HG03175 (cell line): ENCODE measurements at regions not wholly inside any gene's neighbourhood (a gene's known extent, or its start where the extent isn't known, plus 50 kb on each side); places are given as distances from the start of the nearest gene placed in this dataset.

ENCODE experiments used
- ATAC-seq: cut with Tn5 transposase; IDR thresholded peaks from one replicate; pipeline ENCODE4 v1.9.1; 2021; ENCODE audit warnings: mild to moderate bottlenecking, moderate library complexity; ENCODE audit not compliant: unreplicated experiment

DNA sequence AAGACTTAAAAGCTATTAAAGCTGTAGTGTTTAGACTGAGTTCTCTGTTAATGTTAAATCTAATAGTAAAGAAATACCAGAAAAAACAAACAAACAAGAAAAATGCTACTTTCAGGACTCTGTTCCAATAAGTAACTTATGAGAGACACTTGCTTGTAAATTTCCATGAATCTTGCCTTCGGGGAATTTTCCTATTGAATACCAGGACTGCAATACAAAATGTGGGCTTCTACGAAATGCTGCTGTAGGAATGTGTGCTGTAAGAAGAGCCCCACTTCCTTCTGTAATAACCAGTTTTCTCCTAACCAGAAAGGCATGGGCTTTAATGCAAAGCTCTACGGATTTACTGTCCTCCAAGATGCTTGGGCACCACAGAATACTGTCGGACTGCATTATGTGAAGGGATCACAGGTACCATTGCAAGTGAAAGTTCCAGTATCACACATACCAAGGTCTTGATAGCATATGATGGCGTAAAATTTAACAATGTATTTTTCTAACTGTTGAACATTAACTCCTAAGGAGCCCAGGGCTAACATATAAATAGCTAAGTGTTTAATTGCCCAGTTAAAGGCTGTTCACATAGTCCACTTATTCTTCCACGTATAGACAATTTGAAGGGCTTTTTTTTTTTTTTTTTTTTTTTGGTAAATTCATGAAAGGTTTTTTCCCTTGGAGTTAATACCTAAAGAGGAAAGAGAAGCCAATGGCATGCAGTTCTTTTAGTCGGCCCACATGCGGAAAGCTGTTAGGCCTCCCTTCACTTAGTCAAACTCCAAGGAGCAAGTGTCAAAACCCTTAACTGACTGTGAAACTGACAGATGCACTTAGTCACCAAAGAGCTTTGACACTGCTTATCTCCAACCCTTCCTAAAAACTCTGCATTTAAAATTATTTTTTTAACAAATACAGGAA, 564.0 kb upstream of the POU3F3 start:
- ATAC-seq: no peak

DNA sequence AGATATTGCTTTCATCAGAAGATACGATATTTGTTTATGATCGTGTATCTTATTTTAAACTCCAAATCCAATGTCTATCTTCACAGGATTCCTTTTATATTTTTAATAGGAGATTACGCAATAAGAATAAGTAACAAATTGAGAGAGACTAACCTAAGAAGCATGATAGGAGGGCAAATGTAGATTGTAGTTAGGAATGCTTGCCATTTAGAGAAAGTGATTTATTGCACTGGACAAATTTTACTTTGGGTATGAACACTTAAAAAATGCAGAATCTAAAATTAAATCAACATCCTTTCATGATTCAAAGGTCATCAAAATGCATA, 563.4 kb upstream of the POU3F3 start:
- no peak for ATAC-seq

DNA sequence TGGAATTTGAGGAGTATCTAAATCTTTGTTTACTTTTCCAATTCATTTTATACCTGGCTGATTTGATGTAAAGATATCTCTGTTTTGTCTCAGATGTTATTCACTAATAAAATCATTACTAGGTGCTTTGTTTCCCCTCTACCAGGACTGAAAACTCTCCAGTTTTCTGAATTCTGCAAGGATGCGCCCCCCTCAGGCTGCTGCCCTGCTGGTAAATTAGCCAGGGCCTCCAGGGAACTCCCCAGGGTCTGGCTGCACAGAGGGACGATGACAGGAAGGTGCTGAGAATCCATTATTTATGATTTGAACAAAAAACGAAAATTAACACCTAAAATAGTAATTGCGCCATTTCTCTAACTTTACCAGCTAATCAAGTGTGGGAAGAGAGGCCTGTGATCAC, 541.2 kb upstream of the POU3F3 start:
- no peak for ATAC-seq

DNA sequence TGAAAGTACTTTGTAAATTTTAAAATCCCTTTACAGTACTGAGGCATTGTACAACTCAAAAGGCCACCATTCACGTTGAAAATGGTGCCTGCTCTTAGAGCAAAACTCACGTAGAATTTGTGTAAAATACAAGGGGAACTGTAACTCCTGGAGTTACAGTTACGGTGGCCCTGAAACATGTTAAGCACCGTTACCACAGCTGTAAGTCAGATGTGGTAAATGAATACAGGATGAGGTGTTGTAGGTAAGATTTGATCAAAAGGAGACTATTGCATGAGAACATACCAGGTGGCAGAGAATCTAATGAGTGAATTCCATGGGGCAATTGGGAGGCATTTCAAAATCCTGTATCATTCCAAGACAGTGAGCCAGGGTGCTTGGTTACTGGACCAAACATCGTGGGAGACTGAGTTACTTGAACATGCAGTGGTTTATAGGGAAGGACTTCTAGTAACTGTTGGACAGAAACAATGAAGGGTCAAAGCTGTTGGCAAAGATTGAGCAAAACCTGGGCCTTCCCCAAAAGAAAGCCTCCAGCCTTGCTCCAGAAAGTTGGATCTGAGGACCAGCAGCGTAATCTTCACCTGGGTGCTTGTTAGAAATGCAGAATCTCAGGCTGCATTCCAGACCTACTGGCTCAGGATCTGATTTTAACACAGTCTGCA, 535.8 kb upstream of the POU3F3 start:
- ATAC-seq: no peak

DNA sequence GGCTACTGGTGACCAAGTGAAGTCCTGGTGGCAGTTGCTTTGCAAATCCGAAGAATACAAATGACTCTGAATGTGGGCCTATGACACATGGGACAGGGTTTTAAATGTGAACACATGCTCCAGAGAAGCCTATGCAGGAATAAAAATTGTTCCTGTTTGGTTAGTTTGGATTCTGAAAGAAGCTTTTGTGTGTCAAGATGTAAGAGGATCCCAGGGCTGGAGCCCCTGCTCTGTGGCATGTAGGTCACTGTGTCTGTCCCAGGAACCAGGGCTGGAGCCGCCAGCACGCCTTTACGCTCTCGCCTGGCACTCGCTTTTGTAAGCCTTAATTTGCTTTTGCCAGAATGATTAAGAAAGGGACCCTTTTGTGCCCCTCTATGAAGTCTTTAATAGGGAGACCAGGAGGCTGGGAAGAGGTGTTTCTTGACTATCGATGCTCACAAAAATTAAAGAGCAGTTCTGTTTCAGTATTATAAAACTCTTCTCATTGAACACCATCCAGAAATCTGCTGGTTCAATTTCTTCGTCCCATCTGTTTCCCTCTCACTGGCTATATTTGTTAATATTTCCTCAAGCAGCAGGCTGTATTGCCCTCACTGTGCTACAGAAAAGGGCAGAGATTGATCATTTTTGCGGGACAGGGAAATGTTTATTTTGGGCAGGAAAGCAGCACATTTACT, 532.7 kb upstream of the POU3F3 start:
- ATAC-seq: no peak

DNA sequence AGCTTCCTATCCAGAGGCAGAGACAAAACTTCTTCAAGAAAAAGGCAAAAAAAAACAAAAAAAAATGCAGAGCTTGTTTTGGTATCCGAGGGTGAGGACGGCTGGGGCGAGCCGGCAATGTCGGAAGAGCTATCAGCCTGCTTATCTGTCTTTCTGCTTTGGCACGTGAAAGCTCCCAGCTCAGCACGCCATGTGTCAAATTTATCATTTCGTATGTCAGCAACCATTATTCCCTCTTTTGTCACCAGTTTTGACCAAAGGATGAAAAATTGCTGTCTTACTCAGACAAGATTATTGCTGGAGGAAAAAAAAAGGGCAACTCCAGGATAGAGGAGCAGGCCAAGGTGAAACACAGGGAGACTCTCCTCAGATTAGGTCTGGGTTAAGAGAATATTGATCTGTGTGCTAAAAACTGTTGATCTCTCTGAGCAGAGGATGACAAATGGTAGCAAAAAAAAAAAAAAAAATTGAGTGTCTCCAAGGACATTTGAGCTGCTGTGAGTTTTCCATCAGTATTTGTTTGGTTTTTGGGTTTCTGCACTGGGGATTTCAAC, 532.0 kb upstream of the POU3F3 start:
- ATAC-seq: no peak

DNA sequence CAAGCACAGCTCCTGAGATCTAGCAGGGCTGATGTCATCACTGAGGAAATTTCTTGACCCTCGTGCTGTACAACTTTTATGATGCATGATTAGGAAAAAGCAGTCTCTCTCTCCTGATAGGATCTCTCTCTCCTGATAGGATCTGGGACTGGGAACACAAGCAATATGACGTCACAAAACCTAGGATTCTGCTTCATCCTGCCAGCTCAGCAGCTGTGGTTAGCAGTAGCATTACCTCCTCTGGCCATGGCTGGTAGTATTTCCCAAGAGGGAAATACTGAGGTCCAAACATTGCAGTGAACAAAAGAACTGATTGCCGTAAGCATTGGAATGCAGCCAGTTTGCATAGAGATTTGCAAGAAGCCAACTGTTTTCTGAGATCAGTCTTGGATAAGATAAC, 521.2 kb upstream of the POU3F3 start:
- ATAC-seq: no peak

DNA sequence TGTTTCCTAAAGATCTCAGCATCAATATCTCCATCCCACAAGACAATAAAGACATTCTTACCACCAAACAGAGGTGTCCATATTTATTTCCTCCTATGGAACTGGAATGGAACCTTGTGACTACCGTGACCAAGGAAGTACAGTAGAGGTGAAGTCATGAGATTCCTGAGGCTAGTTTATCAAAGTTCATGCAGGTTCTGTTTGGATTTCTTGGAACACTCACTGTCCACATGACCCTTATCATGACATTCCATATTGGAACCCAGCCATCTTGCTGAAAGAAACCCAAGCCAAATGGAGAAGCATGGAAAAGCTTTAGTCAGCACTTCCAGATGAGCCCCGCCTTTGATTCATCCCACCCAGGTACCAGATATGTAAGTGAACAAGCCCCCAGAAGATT, 516.0 kb upstream of the POU3F3 start:
- ATAC-seq: no peak

DNA sequence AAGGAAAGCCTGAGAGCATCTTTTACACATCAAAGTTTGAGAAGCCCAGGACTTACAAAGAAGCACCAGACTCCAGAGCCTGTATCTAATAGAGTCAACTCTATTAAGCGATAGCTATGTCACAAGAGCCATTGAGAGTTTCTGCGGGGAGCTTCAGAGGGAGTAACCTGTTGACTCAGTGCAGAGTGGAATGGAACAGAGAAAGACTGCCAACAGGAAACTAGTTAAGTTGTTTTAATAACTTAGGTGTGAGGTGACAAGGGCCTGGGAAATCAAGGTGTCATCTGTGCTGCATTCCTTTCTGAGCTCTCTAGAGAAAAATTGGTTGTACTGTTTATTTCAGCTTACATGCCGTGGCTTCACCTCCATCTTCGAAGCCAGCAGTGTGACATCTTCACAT, 513.8 kb upstream of the POU3F3 start:
- ATAC-seq: no peak

DNA sequence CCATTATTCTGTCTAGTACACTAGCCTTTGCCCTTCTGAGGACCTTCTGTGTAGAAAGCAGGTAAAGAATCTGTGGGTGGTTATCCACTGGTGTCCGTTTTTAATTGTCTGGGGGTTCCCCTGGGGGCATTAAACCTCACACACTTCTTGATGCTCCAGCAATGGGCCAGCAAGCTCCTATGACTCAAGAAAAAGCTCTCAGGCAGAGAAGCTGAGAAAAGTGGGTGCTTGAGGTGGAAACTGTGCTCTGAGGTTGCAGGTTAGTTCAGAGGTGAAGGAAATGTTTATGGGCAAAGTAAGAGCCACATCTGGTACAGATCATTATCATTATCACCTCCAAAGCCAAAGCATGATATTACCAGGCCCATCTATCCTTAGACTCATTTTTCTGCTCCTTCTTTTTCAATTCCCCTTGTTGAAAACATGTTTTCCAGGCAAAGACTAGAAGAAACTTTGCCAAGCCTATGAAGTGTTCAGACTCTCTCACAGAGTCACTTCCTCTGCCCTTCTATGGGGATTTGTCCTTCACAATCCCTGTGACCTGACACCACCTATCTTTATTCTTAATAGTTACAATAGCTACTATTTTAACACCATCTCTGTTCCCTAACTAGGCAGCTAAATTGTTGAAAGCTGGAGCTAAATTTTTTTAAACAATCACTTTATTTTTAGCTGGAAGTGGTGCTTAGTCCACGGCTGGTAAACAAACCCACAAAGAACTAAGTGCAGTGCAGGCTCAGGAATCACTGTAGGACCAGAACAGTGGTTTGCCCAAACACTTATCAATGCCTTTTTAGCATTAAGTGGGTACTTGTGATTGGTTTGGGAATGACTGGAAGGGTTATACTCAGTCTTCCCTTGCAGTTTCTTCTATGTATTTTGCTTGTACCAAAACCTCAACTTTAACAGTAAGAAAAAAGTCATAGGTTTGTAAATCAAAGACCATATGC, 512.8 kb upstream of the POU3F3 start:
- ATAC-seq: no peak

DNA sequence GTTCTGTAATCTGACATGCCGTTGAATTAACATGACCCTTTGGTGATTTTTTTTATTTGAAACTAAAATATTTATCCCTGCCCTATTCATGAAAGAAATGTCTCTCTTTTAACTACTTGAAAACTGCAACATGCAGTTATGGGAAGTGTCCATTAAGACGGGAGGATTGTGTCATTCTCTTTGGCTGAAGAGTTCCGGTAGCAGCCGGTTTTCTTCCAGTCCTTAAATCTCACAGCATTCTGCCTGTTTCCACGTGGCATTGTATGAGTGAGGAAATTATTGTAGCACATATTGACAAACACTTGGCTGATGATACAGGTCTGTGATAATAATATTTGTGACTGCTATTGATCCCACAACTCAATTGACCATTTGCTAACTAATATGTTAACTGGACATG, 509.6 kb upstream of the POU3F3 start:
- ATAC-seq: no peak

DNA sequence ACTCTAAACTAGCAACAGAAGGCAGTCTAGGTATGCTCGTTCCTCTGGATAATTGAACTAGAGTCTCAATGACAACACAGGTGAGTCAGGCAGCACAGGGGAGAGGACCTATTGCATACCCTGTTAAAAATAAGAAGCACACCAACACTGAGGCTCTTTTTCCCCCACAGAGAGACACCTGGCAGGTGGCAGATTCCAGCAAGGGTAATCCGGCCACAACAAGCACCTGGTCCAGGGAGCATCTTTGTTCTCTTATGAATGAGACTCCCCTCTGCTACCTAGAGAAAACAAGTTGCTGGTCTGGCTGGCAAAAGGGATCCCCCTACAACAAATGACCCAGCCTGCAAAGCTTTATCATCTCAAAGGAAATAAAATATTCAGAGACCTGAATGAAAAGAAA, 508.9 kb upstream of the POU3F3 start:
- ATAC-seq: no peak

DNA sequence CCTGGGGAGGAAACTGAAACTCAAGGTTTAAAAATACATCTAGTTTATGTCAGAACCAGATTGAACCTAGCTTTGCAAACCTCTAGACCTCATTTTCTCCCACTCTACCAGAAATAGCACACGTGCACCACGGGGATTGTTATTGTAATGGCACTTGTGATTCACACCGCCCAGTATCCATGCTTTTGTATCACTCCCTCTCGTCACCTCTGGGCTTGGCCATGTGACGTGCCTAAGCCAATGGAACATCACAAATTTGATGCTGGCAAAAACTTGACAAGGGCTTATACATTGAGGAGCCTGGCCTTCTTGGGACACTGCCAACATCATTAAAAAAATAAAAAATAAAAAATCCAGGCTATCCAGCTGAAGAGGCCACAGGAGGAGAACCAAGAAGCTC, 495.8 kb upstream of the POU3F3 start:
- ATAC-seq: no peak

DNA sequence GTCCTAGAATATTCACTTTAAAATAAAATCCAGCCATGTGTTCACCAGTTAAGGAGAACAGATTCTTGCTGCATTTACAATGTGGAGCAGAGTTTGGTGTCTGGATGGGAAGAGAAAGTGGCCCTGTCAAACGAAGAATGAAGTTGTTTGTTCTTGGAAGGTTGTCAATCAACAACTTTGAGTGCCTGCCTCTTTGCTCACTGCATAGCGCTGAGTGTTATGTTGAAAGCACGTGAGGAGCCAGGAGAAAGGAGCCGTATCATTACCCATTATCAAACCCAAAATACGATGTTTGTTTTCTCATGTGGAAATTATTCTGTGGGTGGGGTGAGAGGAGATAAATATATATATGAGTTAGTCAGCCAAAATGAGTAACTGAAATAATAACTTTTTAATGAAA, 492.5 kb upstream of the POU3F3 start:
- no peak for ATAC-seq

DNA sequence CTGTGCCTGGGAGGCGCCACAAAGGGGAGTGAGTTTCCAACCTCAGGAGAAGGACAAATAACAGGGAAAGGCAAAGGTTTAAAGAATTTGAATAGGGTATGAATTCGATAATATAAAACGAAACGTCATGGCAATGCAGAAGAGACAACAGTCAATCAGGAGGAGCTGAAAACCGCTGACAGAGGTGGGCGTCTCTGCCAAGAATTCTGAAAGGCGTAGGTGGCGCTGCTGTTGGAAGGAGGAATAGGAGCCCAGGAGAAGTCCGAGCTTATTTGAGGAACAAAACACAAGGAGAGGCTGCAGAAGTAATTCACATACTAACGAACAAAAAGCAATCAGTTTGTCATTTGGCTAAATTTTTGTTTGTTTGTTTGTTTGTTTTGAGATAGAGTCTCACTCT, 485.8 kb upstream of the POU3F3 start:
- ATAC-seq: no peak

DNA sequence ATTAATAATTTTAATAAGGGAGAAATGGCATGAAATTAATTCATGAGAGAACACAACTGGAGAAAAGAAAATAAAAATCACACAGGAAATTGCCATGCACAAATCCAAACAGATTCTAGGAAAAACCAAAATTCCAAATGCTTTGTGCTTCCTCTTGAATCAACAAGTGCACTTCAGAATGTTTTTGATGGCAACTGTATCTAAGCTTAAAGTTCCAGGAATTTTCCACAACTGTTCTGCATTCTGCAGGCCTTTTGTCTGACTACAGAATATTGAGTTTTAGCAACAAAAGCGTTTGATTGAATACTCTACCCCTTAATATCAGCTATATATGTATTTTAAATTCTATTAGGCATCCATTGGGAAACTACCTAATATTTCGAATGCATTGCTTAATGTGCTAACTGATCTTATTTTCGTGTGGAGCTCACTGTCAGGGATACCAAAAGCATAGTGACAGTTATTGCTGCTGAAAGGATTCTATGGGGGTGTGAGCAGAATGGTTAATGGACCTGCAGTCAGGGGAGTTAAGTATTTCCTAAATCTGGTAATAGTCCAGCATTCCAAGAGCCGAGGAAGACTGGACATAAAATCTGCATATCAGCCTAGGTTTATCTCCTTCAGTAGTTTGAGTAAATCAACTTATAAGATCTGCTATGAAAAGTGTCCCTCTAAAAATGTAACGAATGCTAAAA, 482.7 kb upstream of the POU3F3 start:
- no peak for ATAC-seq

DNA sequence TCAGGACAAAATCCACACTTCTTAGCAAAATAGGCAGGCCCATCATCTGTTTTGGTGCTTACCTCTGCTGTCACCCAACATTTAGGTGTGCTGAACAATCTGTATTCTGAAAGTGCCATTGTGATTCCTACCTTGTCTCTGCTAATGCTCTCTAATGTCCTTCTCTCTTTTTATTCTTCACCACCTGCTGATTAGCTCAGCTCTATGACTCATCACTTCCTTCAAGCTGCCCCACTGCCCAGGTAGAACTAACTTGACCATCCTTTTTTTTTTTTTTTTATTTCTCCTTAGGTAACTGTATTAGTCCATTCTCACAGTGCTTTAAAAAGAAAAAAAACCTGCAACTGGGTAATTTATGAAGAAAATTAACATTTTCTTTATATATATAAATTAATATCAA, 478.7 kb upstream of the POU3F3 start:
- ATAC-seq: no peak

DNA sequence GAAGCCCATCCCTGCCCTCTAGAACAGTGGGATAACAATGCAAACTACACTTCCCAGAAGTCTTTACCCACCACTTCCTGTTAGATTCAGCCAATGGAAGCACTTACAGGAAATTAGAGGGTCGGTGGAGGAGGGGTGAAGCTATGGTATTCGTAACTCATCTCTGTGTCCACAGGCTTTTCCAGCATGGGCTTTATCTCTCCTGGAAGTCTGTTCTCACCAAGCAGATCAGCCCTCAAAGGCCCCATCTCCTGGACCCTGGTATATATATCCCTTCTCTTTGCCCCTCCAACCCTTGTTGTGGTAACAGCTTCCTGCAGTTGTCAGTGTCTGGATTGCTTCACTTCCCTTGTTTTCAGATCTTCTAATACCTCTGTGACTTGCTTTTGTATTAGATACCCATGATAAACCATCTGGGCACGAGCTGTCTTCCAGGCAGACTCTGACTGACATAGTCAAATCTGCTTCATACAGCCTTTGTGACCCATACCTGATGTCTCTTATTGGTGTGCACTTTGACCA, 475.0 kb upstream of the POU3F3 start:
- no peak for ATAC-seq

DNA sequence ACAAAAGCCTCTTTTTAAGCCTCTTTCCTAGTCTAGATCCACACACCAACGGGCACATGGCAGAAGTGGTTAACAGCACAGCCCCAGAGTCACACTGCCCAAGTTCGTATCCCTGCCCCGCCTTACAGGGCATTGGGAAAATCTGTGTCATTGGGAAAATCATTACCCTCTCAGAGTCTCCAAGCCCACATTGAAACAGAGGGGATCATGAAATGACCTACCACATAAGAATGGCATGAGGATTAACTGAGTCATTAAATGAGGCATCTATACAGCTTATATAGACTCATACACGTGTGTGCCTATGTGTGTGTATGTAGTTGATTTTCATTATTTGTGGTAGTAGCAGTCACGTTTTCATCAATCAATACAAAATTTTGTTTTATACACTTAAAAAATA, 469.0 kb upstream of the POU3F3 start:
- no peak for ATAC-seq

DNA sequence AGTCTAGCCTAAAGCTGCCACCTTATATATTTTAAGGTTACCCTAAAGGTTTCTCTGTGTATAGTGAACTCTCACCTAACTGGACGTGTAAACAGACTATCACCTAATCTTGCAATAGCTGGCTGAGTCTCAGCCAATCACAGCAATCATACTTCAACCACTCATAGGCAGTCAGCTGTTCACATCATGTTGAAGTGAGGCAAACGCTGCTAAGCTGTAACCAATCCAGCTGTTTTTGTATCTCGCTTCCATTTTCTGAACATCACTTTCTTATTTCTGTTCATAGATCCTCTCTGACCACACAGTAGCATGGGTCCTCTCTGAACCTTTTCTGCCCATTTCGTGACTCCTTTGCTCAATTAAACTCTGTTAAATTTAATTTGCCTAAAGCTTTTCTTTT, 468.2 kb upstream of the POU3F3 start:
- no peak for ATAC-seq
